Liver (tissue), 8 donors: ENCODE measurements at regions not wholly inside any gene's neighbourhood (a gene's known extent, or its start where the extent isn't known, plus 50 kb on each side); places are given as distances from the start of the nearest gene placed in this dataset.

Source experiments
- DNase-seq: peaks from one replicate; pipeline ENCODE4 v3.0.0-alpha.2; 2017; ENCODE audit warnings: low spot score
- H3K27ac ChIP-seq, 2 donors: one replicate each; pipeline ENCODE4 v1.7.0; 2013; ENCODE audit warnings: inconsistent platforms in 2 of 2, low read length in 2 of 2, control low read depth in 1 of 2, low read depth in 1 of 2, mild to moderate bottlenecking in 1 of 2
- H3K27me3 ChIP-seq, 4 donors: one replicate each; pipeline versions ENCODE4 v1.6.1 to v1.7.0; 2013; ENCODE audit warnings: low read length in 3 of 4, inconsistent platforms in 1 of 4, mild to moderate bottlenecking in 1 of 4, moderate library complexity in 1 of 4; ENCODE audit not compliant: control insufficient read depth in 4 of 4, insufficient read depth in 4 of 4
- H3K36me3 ChIP-seq, 4 donors: one replicate each; pipeline versions ENCODE4 v1.6.1 to v1.7.0; 2013; ENCODE audit warnings: low read length in 3 of 4, mild to moderate bottlenecking in 3 of 4, low read depth in 1 of 4, moderate library complexity in 1 of 4; ENCODE audit not compliant: control insufficient read depth in 4 of 4, insufficient read depth in 3 of 4
- H3K4me1 ChIP-seq, 4 donors: one replicate each; pipeline versions ENCODE4 v1.6.1 to v1.7.0; 2013; ENCODE audit warnings: low read length in 3 of 4, mild to moderate bottlenecking in 3 of 4, moderate library complexity in 1 of 4; ENCODE audit not compliant: control insufficient read depth in 4 of 4, insufficient read depth in 4 of 4
- H3K4me3 ChIP-seq, 3 donors: one replicate each; pipeline versions ENCODE4 v1.6.1 to v1.7.0; 2013; ENCODE audit warnings: low read length in 3 of 3, control low read depth in 1 of 3, low read depth in 1 of 3, mild to moderate bottlenecking in 1 of 3
- H3K9ac ChIP-seq, 2 donors: one replicate each; pipeline ENCODE4 v1.7.0; 2013; ENCODE audit warnings: low read length in 2 of 2, mild to moderate bottlenecking in 2 of 2, moderate library complexity in 2 of 2, control low read depth in 1 of 2, low read depth in 1 of 2
- H3K9me3 ChIP-seq, 4 donors: one replicate each; pipeline versions ENCODE4 v1.6.1 to v1.7.0; 2013; ENCODE audit warnings: low read length in 3 of 4; ENCODE audit not compliant: control insufficient read depth in 4 of 4
- ATF3 ChIP-seq: IDR thresholded peaks from 2 replicates; pipeline ENCODE4 v1.6.1; 2016; ENCODE audit warnings: antibody characterized with exemption
- CTCF ChIP-seq: fragments of 150-350 bp; IDR thresholded peaks from 2 replicates; pipeline ENCODE4 v1.5.1; 2017; ENCODE audit warnings: improper control_type of control experiment, low read depth, low read length; ENCODE audit not compliant: missing input control
- EGR1 ChIP-seq, 2 donors: IDR thresholded peaks; 2 replicates each; pipeline ENCODE4 v1.6.1; 2016 to 2018; ENCODE audit warnings: antibody characterized with exemption in 2 of 2, low read depth in 2 of 2
- FOXA2 ChIP-seq: IDR thresholded peaks from 2 replicates; pipeline ENCODE4 v1.6.1; 2016; ENCODE audit warnings: antibody characterized with exemption
- GABPA ChIP-seq, 2 donors: IDR thresholded peaks in 1 of 2; conservative IDR thresholded peaks in 1 of 2; 2 replicates each; pipeline ENCODE4 v1.6.1; 2016; ENCODE audit warnings: antibody characterized with exemption in 2 of 2, mild to moderate bottlenecking in 1 of 2, moderate library complexity in 1 of 2
- HNF4A ChIP-seq, 2 donors: conservative IDR thresholded peaks; 2 replicates each; pipeline ENCODE4 v1.6.1; 2016; ENCODE audit warnings: antibody characterized with exemption in 2 of 2, mild to moderate bottlenecking in 2 of 2
- HNF4G ChIP-seq: IDR thresholded peaks from 2 replicates; pipeline ENCODE4 v1.6.1; 2016; ENCODE audit warnings: antibody characterized with exemption
- JUND ChIP-seq, 2 donors: IDR thresholded peaks; 2 replicates each; pipeline ENCODE4 v1.6.1; 2016; ENCODE audit warnings: antibody characterized with exemption in 2 of 2
- NR2F2 ChIP-seq: IDR thresholded peaks from 2 replicates; pipeline ENCODE4 v1.6.1; 2016; ENCODE audit warnings: antibody characterized with exemption
- RAD21 ChIP-seq, 2 donors: IDR thresholded peaks; 2 replicates each; pipeline ENCODE4 v1.6.1; 2016; ENCODE audit warnings: antibody characterized with exemption in 2 of 2, mild to moderate bottlenecking in 2 of 2
- RXRA ChIP-seq, 2 donors: IDR thresholded peaks; 2 replicates each; pipeline ENCODE4 v1.6.1; 2017 to 2018; ENCODE audit warnings: antibody characterized with exemption in 2 of 2, mild to moderate bottlenecking in 1 of 2
- SP1 ChIP-seq: IDR thresholded peaks from 2 replicates; pipeline ENCODE4 v1.6.1; 2018; ENCODE audit warnings: antibody characterized with exemption, mild to moderate bottlenecking
- TAF1 ChIP-seq: conservative IDR thresholded peaks from 2 replicates; pipeline ENCODE4 v1.6.1; 2016; ENCODE audit warnings: antibody characterized with exemption, mild to moderate bottlenecking
- YY1 ChIP-seq: IDR thresholded peaks from 2 replicates; pipeline ENCODE4 v1.6.1; 2016; ENCODE audit warnings: antibody characterized with exemption, mild to moderate bottlenecking
- WGBS: extraction: QIAGEN DNeasy Blood & Tissue Kit; methylation state at CpG from one replicate; pipeline ENCODE4 v1.1.7; 2013; 5-methylcytosine and 5-hydroxymethylcytosine counted together
- TF ChIP-seq, protein P1 (sequence below): IDR thresholded peaks from 2 replicates; pipeline ENCODE4 v1.6.1; 2016; ENCODE audit warnings: antibody characterized with exemption
- TF ChIP-seq, protein P2 (sequence below): IDR thresholded peaks from 2 replicates; pipeline ENCODE4 v1.6.1; 2016; ENCODE audit warnings: antibody characterized with exemption
- TF ChIP-seq, protein P3 (sequence below): IDR thresholded peaks from 2 replicates; pipeline ENCODE4 v1.6.1; 2016; ENCODE audit warnings: antibody characterized with exemption, mild to moderate bottlenecking
- donor health status: healthy.
- donor health status: healthy.
- donor health status: healthy.
- donor health status: healthy.
- donor health status: healthy.

DNA sequence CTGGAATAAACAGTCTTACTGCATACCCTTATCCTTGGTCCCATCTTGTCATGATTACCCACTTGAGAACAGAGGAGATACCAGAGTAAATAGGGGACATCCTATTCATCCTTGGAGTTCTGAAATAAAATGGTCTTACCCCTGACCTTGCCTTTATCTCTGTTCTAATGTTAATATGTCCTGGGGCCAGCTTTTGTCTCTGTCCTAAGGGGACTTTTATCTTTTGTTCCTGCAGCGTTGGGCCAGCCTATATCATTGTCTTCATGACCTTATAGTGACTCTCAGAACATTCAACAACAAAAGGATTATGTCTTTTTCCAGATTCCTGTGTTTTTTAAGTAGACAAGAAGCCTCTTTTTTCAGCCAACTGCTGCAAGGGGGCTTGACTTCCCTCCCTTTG is 1057.5 kb downstream of the LRFN5 start:
- Histone ChIP-seq H3K9me3 (peaks cover 0 to 4% (median 0%) of the 10 kb centered on the region in 4 donors), H3K27me3 (no peaks in the 10 kb centered on the region), H3K27ac (no peak overlapping the region), H3K9ac (no peak overlapping the region), H3K4me3 (no peak overlapping the region), H3K36me3 (no peaks in the 10 kb centered on the region), H3K4me1 (no peaks in the 10 kb centered on the region)
- TF ChIP-seq EGR1 (IDR thresholded peaks at IDR 0.05; ENCODE audit: low read depth in 2 of 2) (no peak), NR2F2 (no peak), RXRA (IDR thresholded peaks at IDR 0.05) (no peak), SP1 (no peak), FOXA2 (no peak), TAF1 (no peak), HNF4G (no peak), RAD21 (IDR thresholded peaks at IDR 0.05) (no peak), JUND (IDR thresholded peaks at IDR 0.05) (no peak), CTCF (no peak), ATF3 (no peak), YY1 (no peak), GABPA (IDR thresholded peaks at IDR 0.05 in 1 of 2, conservative IDR thresholded peaks at IDR 0.05 in 1 of 2) (no peak), HNF4A (conservative IDR thresholded peaks at IDR 0.05) (no peak)
- TF ChIP-seq, protein P1, sequence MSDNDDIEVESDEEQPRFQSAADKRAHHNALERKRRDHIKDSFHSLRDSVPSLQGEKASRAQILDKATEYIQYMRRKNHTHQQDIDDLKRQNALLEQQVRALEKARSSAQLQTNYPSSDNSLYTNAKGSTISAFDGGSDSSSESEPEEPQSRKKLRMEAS = no peak
- TF ChIP-seq, protein P2, sequence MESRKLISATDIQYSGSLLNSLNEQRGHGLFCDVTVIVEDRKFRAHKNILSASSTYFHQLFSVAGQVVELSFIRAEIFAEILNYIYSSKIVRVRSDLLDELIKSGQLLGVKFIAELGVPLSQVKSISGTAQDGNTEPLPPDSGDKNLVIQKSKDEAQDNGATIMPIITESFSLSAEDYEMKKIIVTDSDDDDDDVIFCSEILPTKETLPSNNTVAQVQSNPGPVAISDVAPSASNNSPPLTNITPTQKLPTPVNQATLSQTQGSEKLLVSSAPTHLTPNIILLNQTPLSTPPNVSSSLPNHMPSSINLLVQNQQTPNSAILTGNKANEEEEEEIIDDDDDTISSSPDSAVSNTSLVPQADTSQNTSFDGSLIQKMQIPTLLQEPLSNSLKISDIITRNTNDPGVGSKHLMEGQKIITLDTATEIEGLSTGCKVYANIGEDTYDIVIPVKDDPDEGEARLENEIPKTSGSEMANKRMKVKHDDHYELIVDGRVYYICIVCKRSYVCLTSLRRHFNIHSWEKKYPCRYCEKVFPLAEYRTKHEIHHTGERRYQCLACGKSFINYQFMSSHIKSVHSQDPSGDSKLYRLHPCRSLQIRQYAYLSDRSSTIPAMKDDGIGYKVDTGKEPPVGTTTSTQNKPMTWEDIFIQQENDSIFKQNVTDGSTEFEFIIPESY = no peak
- TF ChIP-seq, protein P3, sequence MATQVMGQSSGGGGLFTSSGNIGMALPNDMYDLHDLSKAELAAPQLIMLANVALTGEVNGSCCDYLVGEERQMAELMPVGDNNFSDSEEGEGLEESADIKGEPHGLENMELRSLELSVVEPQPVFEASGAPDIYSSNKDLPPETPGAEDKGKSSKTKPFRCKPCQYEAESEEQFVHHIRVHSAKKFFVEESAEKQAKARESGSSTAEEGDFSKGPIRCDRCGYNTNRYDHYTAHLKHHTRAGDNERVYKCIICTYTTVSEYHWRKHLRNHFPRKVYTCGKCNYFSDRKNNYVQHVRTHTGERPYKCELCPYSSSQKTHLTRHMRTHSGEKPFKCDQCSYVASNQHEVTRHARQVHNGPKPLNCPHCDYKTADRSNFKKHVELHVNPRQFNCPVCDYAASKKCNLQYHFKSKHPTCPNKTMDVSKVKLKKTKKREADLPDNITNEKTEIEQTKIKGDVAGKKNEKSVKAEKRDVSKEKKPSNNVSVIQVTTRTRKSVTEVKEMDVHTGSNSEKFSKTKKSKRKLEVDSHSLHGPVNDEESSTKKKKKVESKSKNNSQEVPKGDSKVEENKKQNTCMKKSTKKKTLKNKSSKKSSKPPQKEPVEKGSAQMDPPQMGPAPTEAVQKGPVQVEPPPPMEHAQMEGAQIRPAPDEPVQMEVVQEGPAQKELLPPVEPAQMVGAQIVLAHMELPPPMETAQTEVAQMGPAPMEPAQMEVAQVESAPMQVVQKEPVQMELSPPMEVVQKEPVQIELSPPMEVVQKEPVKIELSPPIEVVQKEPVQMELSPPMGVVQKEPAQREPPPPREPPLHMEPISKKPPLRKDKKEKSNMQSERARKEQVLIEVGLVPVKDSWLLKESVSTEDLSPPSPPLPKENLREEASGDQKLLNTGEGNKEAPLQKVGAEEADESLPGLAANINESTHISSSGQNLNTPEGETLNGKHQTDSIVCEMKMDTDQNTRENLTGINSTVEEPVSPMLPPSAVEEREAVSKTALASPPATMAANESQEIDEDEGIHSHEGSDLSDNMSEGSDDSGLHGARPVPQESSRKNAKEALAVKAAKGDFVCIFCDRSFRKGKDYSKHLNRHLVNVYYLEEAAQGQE = no peak
- WGBS = 29% methylated on average over 1 of the region's 1 CpG
- no peak for DNase-seq

DNA sequence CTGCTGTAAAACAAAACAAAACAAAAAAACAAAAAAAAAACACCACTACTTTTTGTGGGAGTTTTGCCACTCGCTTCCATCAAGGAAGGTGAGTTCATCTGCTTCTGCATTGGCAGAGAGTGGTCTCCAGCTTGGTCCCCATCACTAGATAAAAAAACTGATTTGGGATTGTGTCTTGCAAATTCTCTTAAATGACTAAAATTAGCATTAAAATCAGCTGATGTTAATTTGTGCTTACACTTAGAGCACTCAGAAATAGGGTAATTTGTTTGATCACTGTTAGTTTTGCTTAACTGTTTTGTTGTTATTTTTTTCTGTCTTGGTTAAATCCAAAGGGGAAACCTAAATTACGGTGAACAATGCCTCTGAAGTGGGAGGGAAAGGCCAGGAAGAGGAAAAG is 1048.0 kb downstream of the LRFN5 start:
- H3K27me3 ChIP-seq = no peaks in the 10 kb centered on the region
- no peak overlapping the region for H3K9ac ChIP-seq
- no peaks in the 10 kb centered on the region for H3K4me1 ChIP-seq
- H3K27ac ChIP-seq = no peak overlapping the region
- H3K4me3 ChIP-seq = no peak overlapping the region
- no peak for DNase-seq
- no peaks in the 10 kb centered on the region for H3K36me3 ChIP-seq
- H3K9me3 ChIP-seq = no peaks in the 10 kb centered on the region
- TF ChIP-seq GABPA (IDR thresholded peaks at IDR 0.05 in 1 of 2, conservative IDR thresholded peaks at IDR 0.05 in 1 of 2) (no peak), NR2F2 (no peak), CTCF (no peak), RAD21 (IDR thresholded peaks at IDR 0.05) (no peak), HNF4A (conservative IDR thresholded peaks at IDR 0.05) (no peak), HNF4G (no peak), SP1 (no peak), RXRA (IDR thresholded peaks at IDR 0.05) (no peak), YY1 (no peak)
- 80% methylated on average over 2 of the region's 2 CpGs for WGBS
